Spleen (tissue), 11 donors: ENCODE measurements at regions not wholly inside any gene's neighbourhood (a gene's known extent, or its start where the extent isn't known, plus 50 kb on each side); places are given as distances from the start of the nearest gene placed in this dataset.

Experiments
- DNase-seq: peaks from one replicate; pipeline ENCODE4 v3.0.0-alpha.2; 2020
- H3K27ac ChIP-seq, 8 donors: fragments of 200-600 bp; sonication (generic) in 7 of 8; 1 replicate in 4 of 8; 2 replicates in 4 of 8; pipeline versions ENCODE4 v1.5.0 to v1.8.0; 2016 to 2021; ENCODE audit warnings: inconsistent platforms in 4 of 8, mild to moderate bottlenecking in 4 of 8, moderate library complexity in 1 of 8
- H3K27me3 ChIP-seq, 7 donors: fragments of 200-600 bp; sonication (generic) in 6 of 7; replicated peaks in 1 of 7; 1 replicate in 4 of 7; 2 replicates in 3 of 7; pipeline versions ENCODE4 v1.5.0 to v1.8.0; 2016 to 2021; ENCODE audit warnings: inconsistent platforms in 3 of 7, mild to moderate bottlenecking in 1 of 7
- H3K36me3 ChIP-seq, 6 donors: fragments of 200-600 bp; sonication (generic) in 5 of 6; 1 replicate in 4 of 6; 2 replicates in 2 of 6; pipeline versions ENCODE4 v1.5.0 to v1.8.0; 2016 to 2021; ENCODE audit warnings: inconsistent platforms in 2 of 6
- H3K4me1 ChIP-seq, 6 donors: fragments of 200-600 bp; sonication (generic) in 5 of 6; 1 replicate in 3 of 6; 2 replicates in 3 of 6; pipeline versions ENCODE4 v1.5.0 to v1.8.0; 2016 to 2021; ENCODE audit warnings: inconsistent platforms in 3 of 6
- H3K4me3 ChIP-seq, 8 donors: fragments of 200-600 bp; sonication (generic) in 7 of 8; 1 replicate in 4 of 8; 2 replicates in 4 of 8; pipeline versions ENCODE4 v1.5.0 to v1.8.0; 2016 to 2021; ENCODE audit warnings: inconsistent platforms in 4 of 8, mild to moderate bottlenecking in 4 of 8, moderate library complexity in 2 of 8
- H3K9me3 ChIP-seq, 8 donors: fragments of 200-600 bp; sonication (generic) in 7 of 8; 1 replicate in 4 of 8; 2 replicates in 4 of 8; pipeline versions ENCODE4 v1.5.0 to v1.8.0; 2016 to 2021; ENCODE audit warnings: inconsistent platforms in 4 of 8
- POLR2A ChIP-seq, 3 donors: fragments of 450-650 bp; IDR thresholded peaks; one replicate each; pipeline ENCODE4 v1.5.1; 2017; ENCODE audit warnings: antibody characterized with exemption in 3 of 3, mild to moderate bottlenecking in 1 of 3
- POLR2AphosphoS5 ChIP-seq, 3 donors: sonication (generic); formaldehyde crosslinking; IDR thresholded peaks; one replicate each; pipeline ENCODE4 v1.5.1; 2017; ENCODE audit warnings: antibody characterized with exemption in 3 of 3
- WGBS, 5 donors: extraction: QIAGEN DNeasy Blood & Tissue Kit in 3 of 5; methylation state at CpG; one replicate each; pipeline versions ENCODE4 v1.1.5 to v1.1.7; 2013 to 2018; 5-methylcytosine and 5-hydroxymethylcytosine counted together
- intact Hi-C: fragments of 100-400 bp; cut with DNase I; formaldehyde crosslinking; loops from one replicate; pipeline ENCODE4 v1.15.0; 2023; ENCODE audit warnings: low total_unique reads
- TF ChIP-seq, protein P1 (sequence below), 11 experiments: fragments of 200-600 bp in 7 of 11; fragments of 450-650 bp in 4 of 11; sonication (generic) in 4 of 11; IDR thresholded peaks in 8 of 11; conservative IDR thresholded peaks in 3 of 11; 1 replicate in 7 of 11; 2 replicates in 4 of 11; pipeline versions ENCODE4 v1.4.0 to v1.8.0; 2016 to 2021; ENCODE audit warnings: antibody characterized with exemption in 11 of 11, inconsistent platforms in 4 of 11, mild to moderate bottlenecking in 1 of 11
- donor health status: healthy with polysubstance abuse.
- donor health status: DM: no; HTN: no; CAD: no; lungs with moderate emphysema.
- donor health status: DM: no; HTN: no; CAD: no.
- donor health status: Bipolar disorder and iron deficiency.
- donor health status: healthy.
- donor health status: DM: no; HTN: no; CAD: no.
- donor health status: DM: yes; HTN: yes; CAD: no.

DNA sequence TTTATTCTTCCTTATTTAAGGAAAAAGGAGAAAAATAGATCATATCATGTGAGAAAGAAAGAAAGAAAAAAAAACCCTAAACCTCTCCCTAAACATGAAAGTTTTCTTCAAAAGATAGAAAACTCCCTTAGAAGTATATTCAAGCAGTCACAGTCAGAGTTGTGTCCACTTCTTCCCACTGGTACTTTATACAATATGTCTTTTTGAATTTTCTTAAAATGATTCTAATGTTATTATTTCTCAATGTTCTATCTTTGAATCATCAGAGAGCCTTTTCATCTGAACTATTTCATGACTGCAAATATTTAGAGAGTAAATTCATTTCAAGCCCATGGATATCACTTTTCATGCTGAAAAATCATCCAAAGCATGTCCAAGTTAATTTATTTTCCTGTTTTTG, 205.2 kb upstream of the SPOPL start:
- no peak for TF ChIP-seq POLR2A (IDR thresholded peaks at IDR 0.05)
- TF ChIP-seq POLR2AphosphoS5 (IDR thresholded peaks at IDR 0.05): no peak
- TF ChIP-seq, protein P1, sequence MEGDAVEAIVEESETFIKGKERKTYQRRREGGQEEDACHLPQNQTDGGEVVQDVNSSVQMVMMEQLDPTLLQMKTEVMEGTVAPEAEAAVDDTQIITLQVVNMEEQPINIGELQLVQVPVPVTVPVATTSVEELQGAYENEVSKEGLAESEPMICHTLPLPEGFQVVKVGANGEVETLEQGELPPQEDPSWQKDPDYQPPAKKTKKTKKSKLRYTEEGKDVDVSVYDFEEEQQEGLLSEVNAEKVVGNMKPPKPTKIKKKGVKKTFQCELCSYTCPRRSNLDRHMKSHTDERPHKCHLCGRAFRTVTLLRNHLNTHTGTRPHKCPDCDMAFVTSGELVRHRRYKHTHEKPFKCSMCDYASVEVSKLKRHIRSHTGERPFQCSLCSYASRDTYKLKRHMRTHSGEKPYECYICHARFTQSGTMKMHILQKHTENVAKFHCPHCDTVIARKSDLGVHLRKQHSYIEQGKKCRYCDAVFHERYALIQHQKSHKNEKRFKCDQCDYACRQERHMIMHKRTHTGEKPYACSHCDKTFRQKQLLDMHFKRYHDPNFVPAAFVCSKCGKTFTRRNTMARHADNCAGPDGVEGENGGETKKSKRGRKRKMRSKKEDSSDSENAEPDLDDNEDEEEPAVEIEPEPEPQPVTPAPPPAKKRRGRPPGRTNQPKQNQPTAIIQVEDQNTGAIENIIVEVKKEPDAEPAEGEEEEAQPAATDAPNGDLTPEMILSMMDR (IDR thresholded peaks at IDR 0.05 in 8 of 11, conservative IDR thresholded peaks at IDR 0.05 in 3 of 11): no peak
- Histone ChIP-seq H3K27me3 (no peaks in the 10 kb centered on the region), H3K4me3 (no peak overlapping the region), H3K4me1 (no peaks in the 10 kb centered on the region), H3K9me3 (peaks cover 0 to 4% (median 0%) of the 10 kb centered on the region in 8 donors), H3K36me3 (no peaks in the 10 kb centered on the region), H3K27ac (no peak overlapping the region)
- no peak for DNase-seq
- intact Hi-C loops: no loop called here

DNA sequence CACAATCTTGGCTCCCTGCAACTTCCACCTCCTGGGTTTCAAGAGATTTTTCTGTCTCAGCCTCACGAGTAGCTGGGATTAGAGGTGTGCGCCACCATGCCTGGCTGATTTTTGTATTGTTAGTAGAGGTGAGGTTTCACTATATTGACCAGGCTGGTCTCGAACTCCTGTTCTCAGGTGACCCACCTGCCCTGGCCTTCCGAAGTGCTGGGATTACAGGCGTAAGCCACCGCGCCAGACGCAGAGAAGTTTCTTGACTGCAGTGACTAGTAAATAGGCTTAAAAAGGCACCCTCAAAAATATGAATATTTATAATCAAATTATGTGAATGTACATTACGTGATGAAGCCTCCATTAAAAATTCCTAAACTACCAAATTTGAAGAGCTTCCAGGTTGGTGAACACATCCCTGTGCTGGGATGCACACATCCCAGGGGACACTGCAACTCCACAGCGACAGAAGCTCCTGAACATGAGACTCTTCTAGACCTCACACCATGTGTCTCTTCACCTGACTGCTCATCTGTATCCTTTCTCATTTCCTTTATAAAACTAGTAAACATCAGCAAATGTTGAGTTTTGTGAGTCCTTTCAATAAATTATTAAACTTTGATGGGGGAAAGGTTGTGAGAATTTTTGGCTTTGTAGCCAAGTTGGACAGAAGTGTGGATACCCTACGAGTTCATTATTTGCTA, 203.3 kb upstream of the SPOPL start:
- no peaks in the 10 kb centered on the region for H3K36me3 ChIP-seq
- intact Hi-C loops: no loop called here
- TF ChIP-seq POLR2AphosphoS5 (IDR thresholded peaks at IDR 0.05): no peak
- TF ChIP-seq POLR2A (IDR thresholded peaks at IDR 0.05): no peak
- TF ChIP-seq, protein P1 (IDR thresholded peaks at IDR 0.05 in 8 of 11, conservative IDR thresholded peaks at IDR 0.05 in 3 of 11): no peak
- H3K9me3 ChIP-seq: no peaks in the 10 kb centered on the region
- H3K4me3 ChIP-seq: no peak overlapping the region
- no peaks in the 10 kb centered on the region for H3K4me1 ChIP-seq
- no peak overlapping the region for H3K27ac ChIP-seq
- H3K27me3 ChIP-seq: no peaks in the 10 kb centered on the region
- 88 to 95% (median 92%) methylated on average over 11 of the region's 11 CpGs for WGBS, 5 donors
- no peak for DNase-seq

DNA sequence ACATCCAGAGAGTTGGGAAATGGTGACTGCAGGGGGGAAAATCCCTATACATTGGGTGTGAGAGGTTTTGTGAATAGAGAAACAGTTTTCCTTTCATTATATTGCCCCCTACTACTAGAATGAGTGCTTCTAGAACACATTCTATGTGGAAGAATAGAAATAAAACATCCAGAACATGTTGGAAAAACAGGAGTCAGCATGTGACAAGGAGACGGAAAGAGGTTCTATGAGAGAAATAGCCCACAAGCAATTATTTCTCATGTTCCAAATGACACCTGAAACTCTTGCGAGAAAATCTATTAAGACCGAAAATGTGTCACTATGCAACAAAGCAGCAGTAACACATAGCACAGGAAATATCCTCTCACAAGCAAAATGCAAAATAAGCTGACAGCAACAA, 202.7 kb upstream of the SPOPL start:
- intact Hi-C loops: no loop called here
- Histone ChIP-seq H3K27me3 (no peaks in the 10 kb centered on the region), H3K4me3 (no peak overlapping the region), H3K4me1 (no peaks in the 10 kb centered on the region), H3K36me3 (no peaks in the 10 kb centered on the region), H3K27ac (no peak overlapping the region), H3K9me3 (no peaks in the 10 kb centered on the region)
- WGBS, 5 donors: 82 to 96% (median 89%) methylated on average over 3 of the region's 3 CpGs
- no peak for DNase-seq
- TF ChIP-seq POLR2AphosphoS5 (IDR thresholded peaks at IDR 0.05): no peak
- no peak for TF ChIP-seq POLR2A (IDR thresholded peaks at IDR 0.05)
- TF ChIP-seq, protein P1 (IDR thresholded peaks at IDR 0.05 in 8 of 11, conservative IDR thresholded peaks at IDR 0.05 in 3 of 11): no peak

DNA sequence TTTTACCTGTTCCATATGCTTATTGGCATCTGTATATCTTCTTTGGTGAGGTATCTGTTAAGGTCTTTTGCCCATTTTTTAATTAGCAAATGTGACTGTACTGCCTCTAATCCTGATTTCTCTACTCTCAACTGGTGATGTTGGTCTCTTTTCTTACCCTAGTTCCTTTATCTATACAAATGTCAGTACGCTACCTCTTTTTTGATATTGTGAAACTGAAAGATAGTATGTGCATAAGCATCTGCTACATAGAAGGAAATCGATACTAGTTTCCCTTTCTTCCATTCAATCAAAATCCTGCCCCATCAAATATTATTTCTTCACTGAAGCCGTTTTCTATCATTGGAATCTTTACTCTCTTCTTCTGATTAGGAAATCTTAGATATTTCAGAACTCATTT, 194.9 kb upstream of the SPOPL start:
- no peaks in the 10 kb centered on the region for H3K36me3 ChIP-seq
- intact Hi-C loops: no loop called here
- H3K4me3 ChIP-seq: no peak overlapping the region
- H3K27ac ChIP-seq: no peak overlapping the region
- WGBS, 5 donors: 78 to 93% (median 81%) methylated on average over 3 of the region's 3 CpGs
- no peaks in the 10 kb centered on the region for H3K9me3 ChIP-seq
- H3K4me1 ChIP-seq: no peaks in the 10 kb centered on the region
- TF ChIP-seq POLR2A (IDR thresholded peaks at IDR 0.05) (no peak), POLR2AphosphoS5 (IDR thresholded peaks at IDR 0.05) (no peak)
- TF ChIP-seq, protein P1 (IDR thresholded peaks at IDR 0.05 in 8 of 11, conservative IDR thresholded peaks at IDR 0.05 in 3 of 11): no peak
- no peak for DNase-seq
- H3K27me3 ChIP-seq: no peaks in the 10 kb centered on the region
